ENCODE measurements at regions not wholly inside any gene's neighbourhood (a gene's known extent, or its start where the extent isn't known, plus 50 kb on each side); places are given as distances from the start of the nearest gene placed in this dataset.

DNA sequence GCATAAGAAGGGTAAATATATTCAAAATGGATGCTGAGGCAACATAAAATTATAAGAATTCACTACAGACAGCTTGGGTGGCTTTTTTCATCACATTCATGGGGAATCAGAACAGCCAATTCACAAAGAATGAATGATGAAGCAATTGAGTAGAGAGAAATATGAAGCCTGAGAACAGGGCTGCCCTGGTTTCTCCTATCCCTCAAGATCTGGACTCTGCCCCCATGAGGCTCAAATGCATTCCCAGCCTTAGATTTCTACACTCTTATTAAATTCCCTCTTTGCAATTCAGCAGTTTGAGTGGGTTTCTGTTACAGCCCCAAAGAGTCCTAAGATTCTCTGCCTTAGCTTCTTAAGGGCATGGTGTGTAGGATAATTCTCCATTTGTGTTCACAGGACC lies 172.5 kb downstream of the MAIP1 start:
- H3K27ac ChIP-seq (ENCODE audit: low read length): no peak overlapping the region
- H3K4me3 ChIP-seq (ENCODE audit: low read length): no peak overlapping the region
- H3K9ac ChIP-seq (ENCODE audit: low read depth, low read length): no peak overlapping the region
- H3K4me1 ChIP-seq (ENCODE audit: insufficient read depth, low read length): peaks cover 5% of the 10 kb centered on the region
- H3K36me3 ChIP-seq (ENCODE audit: insufficient read depth, low read depth, low read length): no peaks in the 10 kb centered on the region
- peaks cover 4% of the 10 kb centered on the region; the same call in 1 of the 2 replicates for H3K9me3 ChIP-seq (ENCODE audit: insufficient read depth, low read depth, low read length)
- H3K27me3 ChIP-seq (ENCODE audit: insufficient read depth, low read length): no peaks in the 10 kb centered on the region

DNA sequence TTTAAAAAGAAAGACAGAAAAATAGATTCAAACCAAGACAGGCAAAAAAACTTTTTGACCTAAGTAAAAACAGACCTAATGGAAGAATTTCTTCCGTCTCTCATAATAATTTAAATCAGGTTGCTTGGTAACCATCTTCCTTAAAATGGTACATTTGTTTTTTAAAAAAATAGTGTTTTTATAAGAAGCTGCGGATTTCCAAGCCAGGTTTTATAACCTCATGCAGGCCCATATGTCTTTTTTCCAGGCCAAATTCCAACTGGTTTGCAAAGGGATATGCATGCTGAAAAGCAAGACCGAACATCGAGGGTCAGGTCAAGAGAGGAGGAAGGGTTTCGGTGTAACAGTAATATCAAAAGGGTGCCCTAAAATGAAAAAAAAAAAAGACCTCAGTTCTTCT lies 172.9 kb downstream of the MAIP1 start:
- no peak overlapping the region for H3K9ac ChIP-seq (ENCODE audit: low read depth, low read length)
- H3K4me3 ChIP-seq (ENCODE audit: low read length): no peak overlapping the region
- no peak overlapping the region for H3K27ac ChIP-seq (ENCODE audit: low read length)
- peaks cover 5% of the 10 kb centered on the region for H3K4me1 ChIP-seq (ENCODE audit: insufficient read depth, low read length)
- H3K27me3 ChIP-seq (ENCODE audit: insufficient read depth, low read length): no peaks in the 10 kb centered on the region
- H3K9me3 ChIP-seq (ENCODE audit: insufficient read depth, low read depth, low read length): peaks cover 4% of the 10 kb centered on the region; the same call in 1 of the 2 replicates
- H3K36me3 ChIP-seq (ENCODE audit: insufficient read depth, low read depth, low read length): no peaks in the 10 kb centered on the region

DNA sequence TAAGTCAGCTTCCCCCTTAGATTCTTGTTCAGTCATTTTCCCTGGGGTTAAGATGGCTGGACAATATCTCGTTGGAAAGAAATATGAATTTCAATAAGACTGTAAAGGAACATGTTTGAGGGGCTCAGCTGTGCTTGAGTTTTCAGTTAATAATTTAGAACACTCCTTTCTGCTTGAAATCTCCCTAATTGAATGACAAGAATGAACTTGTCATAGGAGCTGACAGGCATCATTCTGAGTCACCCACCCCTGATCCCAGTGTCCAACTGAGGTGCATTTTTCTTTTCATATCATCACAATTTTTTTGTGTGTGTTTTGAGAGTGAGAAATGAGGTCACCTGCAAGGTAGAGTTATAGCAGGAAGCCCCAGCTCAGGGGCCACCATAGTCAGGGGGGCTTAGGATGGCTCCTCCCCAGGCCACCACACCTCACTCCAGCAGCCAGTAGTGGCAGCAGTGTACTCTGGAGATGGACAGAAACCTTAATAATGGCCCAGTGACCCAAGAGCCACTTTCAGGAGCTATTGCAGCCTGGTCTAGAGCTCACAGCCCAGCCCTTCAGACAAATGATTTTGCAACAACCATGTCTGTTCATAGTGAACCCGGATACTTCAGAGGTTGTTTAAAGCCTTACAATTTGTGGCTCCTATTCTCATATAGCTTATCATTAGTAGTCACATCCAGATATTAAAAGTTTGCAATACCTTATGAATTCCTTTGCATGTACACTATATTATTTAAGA lies 174.5 kb downstream of the MAIP1 start:
- no peak overlapping the region for H3K4me3 ChIP-seq (ENCODE audit: low read length)
- peaks cover 5% of the 10 kb centered on the region for H3K4me1 ChIP-seq (ENCODE audit: insufficient read depth, low read length)
- H3K36me3 ChIP-seq (ENCODE audit: insufficient read depth, low read depth, low read length): peaks cover 2% of the 10 kb centered on the region; the same call in 1 of the 2 replicates
- H3K9ac ChIP-seq (ENCODE audit: low read depth, low read length): no peak overlapping the region
- H3K9me3 ChIP-seq (ENCODE audit: insufficient read depth, low read depth, low read length): peaks cover 8% of the 10 kb centered on the region; the same call in 1 of the 2 replicates
- H3K27ac ChIP-seq (ENCODE audit: low read length): no peak overlapping the region
- no peaks in the 10 kb centered on the region for H3K27me3 ChIP-seq (ENCODE audit: insufficient read depth, low read length)

DNA sequence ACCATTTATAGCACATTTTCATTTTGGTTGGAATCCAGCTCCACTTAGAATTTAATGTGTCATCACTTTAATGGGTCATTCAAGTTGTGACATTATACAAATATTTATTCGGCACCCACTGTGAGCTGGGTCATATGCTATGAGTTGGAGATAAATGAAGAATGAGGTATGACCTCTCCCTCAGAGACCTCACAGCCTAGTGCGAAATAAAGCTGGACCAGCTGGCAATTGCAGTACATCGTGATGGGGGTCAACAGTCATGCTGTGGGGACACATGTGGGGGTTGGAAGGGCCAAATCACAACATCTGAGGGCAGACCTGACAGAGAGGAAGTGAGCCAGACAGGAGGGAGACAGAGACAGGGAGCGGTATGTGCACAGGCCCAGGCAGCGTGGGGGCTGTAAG lies 175.4 kb downstream of the MAIP1 start:
- Histone ChIP-seq H3K9ac (ENCODE audit: low read depth, low read length) (no peak overlapping the region), H3K27ac (ENCODE audit: low read length) (no peak overlapping the region), H3K36me3 (ENCODE audit: insufficient read depth, low read depth, low read length) (peaks cover 8% of the 10 kb centered on the region; the same call in 1 of the 2 replicates), H3K9me3 (ENCODE audit: insufficient read depth, low read depth, low read length) (peaks cover 15% of the 10 kb centered on the region; the same call in 1 of the 2 replicates), H3K4me1 (ENCODE audit: insufficient read depth, low read length) (peaks cover 5% of the 10 kb centered on the region), H3K27me3 (ENCODE audit: insufficient read depth, low read length) (no peaks in the 10 kb centered on the region), H3K4me3 (ENCODE audit: low read length) (no peak overlapping the region)

DNA sequence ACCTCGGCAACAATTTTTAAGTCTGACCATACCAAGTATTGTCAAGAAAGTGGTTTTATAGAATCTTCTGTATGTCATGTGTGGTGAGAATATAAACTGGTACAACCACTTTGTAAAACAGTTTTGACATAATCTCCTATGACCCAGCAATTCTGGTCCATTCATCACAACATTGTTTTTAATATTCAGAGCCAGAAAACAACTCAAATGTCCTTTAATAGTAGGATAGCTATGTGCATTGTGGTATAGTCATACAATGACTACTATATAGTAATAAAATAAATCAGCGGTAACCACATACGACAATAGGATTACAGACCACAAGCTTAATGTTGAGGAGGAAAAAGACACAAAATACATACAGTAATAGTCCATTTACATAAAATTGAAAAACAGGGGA lies 175.2 kb upstream of the SPATS2L start:
- Histone ChIP-seq H3K36me3 (ENCODE audit: insufficient read depth, low read depth, low read length) (peaks cover 8% of the 10 kb centered on the region; the same call in 1 of the 2 replicates), H3K27ac (ENCODE audit: low read length) (no peak overlapping the region), H3K9ac (ENCODE audit: low read depth, low read length) (no peak overlapping the region), H3K9me3 (ENCODE audit: insufficient read depth, low read depth, low read length) (peaks cover 15% of the 10 kb centered on the region; the same call in 1 of the 2 replicates), H3K27me3 (ENCODE audit: insufficient read depth, low read length) (no peaks in the 10 kb centered on the region), H3K4me3 (ENCODE audit: low read length) (no peak overlapping the region), H3K4me1 (ENCODE audit: insufficient read depth, low read length) (peaks cover 7% of the 10 kb centered on the region; the same call in 1 of the 2 replicates)

DNA sequence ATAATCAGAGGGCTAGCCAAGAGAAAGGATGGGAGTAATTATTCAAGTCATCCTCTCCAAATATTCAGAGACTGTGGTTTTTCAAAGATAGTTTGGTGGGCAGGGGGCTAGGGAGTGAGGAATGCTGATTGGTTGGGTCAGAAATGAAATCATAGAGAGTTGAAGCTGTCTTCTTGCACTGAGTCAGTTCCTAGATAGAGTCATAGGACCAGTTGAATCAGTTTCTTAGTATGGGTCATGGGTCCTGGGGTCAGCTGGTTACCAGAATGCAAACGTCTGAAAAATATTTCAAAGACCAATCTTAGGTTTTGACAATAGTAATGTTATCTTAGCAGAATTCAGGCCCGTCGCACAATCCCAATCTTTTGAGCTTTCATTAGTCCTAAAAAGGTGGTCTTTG lies 171.4 kb upstream of the SPATS2L start:
- Histone ChIP-seq H3K27ac (ENCODE audit: low read length) (no peak overlapping the region), H3K27me3 (ENCODE audit: insufficient read depth, low read length) (no peaks in the 10 kb centered on the region), H3K4me1 (ENCODE audit: insufficient read depth, low read length) (peaks cover 22% of the 10 kb centered on the region), H3K9me3 (ENCODE audit: insufficient read depth, low read depth, low read length) (peaks cover 15% of the 10 kb centered on the region; the same call in 1 of the 2 replicates), H3K36me3 (ENCODE audit: insufficient read depth, low read depth, low read length) (peaks cover 8% of the 10 kb centered on the region; the same call in 1 of the 2 replicates), H3K4me3 (ENCODE audit: low read length) (no peak overlapping the region), H3K9ac (ENCODE audit: low read depth, low read length) (no peak overlapping the region)

DNA sequence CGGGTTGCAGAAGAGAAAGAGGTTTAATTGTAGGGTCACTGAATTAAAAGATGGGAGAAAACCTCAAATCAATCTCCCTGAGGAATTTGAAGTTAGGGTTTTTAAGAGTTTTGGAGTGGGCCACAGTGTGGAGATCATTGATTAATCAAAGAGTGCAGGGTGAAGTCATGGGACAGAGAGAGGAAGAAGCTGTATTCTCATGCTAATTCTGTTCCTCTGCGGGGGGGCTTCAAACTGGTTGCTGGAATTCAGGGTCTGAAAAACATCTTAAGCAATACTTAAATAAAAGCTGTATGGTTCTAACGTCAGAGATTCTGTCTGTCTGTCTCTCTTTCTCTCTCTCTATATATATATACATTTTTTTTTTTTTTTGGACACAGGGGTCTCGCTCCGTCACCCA lies 169.8 kb upstream of the SPATS2L start:
- Histone ChIP-seq H3K9ac (ENCODE audit: low read depth, low read length) (peak overlapping the region; percentile 68; the same call in 1 of the 2 replicates), H3K27ac (ENCODE audit: low read length) (peak overlapping the region; percentile 89), H3K36me3 (ENCODE audit: insufficient read depth, low read depth, low read length) (peaks cover 8% of the 10 kb centered on the region; the same call in 1 of the 2 replicates), H3K4me1 (ENCODE audit: insufficient read depth, low read length) (peaks cover 22% of the 10 kb centered on the region), H3K4me3 (ENCODE audit: low read length) (peak overlapping the region; percentile 44; the same call in 1 of the 2 replicates), H3K27me3 (ENCODE audit: insufficient read depth, low read length) (no peaks in the 10 kb centered on the region), H3K9me3 (ENCODE audit: insufficient read depth, low read depth, low read length) (peaks cover 15% of the 10 kb centered on the region; the same call in 1 of the 2 replicates)

DNA sequence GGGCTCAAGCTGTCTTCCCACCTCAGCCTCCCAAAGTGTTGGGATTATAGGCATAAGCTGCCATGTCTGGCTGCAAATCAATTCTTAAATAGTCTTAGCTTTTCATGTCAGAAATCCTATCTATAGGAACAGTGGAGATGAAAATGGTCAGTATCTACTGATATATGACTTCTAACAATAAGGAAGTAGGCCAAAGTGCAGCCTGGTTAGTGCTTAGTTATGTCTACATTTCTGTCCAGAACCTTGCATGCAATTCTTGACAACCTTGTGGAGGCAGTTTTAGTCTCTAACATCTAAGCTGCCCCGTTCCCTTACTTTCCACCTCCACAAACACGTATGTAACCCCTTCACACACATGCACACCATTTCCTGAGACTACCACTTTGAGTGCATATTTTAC lies 169.2 kb upstream of the SPATS2L start:
- Histone ChIP-seq H3K4me3 (ENCODE audit: low read length) (no peak overlapping the region), H3K9ac (ENCODE audit: low read depth, low read length) (no peak overlapping the region)

DNA sequence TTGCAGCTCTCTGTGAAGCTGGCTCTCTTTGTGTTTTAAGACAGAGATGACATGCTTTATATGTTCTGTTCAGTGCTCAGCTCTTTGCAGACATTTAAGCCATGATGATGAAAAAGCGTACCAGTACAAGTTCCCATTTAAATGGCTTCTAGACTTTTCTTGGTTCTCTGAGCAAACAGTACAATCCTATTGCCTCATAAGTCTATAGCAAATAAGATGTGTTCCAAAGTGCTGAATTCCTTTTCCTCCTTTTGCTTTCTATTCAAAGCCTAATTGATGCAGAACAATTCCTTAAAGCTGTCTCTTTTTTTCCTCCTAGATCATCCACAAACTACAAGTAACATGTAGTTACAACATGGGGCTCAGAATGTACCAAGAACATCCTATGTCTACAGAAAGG lies 168.8 kb upstream of the SPATS2L start:
- Histone ChIP-seq H3K9me3 (ENCODE audit: insufficient read depth, low read depth, low read length) (peaks cover 15% of the 10 kb centered on the region; the same call in 1 of the 2 replicates), H3K4me3 (ENCODE audit: low read length) (no peak overlapping the region), H3K27ac (ENCODE audit: low read length) (no peak overlapping the region), H3K9ac (ENCODE audit: low read depth, low read length) (no peak overlapping the region), H3K36me3 (ENCODE audit: insufficient read depth, low read depth, low read length) (peaks cover 8% of the 10 kb centered on the region; the same call in 1 of the 2 replicates), H3K4me1 (ENCODE audit: insufficient read depth, low read length) (peaks cover 22% of the 10 kb centered on the region), H3K27me3 (ENCODE audit: insufficient read depth, low read length) (no peaks in the 10 kb centered on the region)

More for the DNA sequence above, 169.2 kb upstream of the SPATS2L start:
- Histone ChIP-seq H3K4me1 (ENCODE audit: insufficient read depth, low read length) (peaks cover 22% of the 10 kb centered on the region), H3K36me3 (ENCODE audit: insufficient read depth, low read depth, low read length) (peaks cover 8% of the 10 kb centered on the region; the same call in 1 of the 2 replicates), H3K9me3 (ENCODE audit: insufficient read depth, low read depth, low read length) (peaks cover 15% of the 10 kb centered on the region; the same call in 1 of the 2 replicates), H3K27me3 (ENCODE audit: insufficient read depth, low read length) (no peaks in the 10 kb centered on the region), H3K27ac (ENCODE audit: low read length) (no peak overlapping the region)

DNA sequence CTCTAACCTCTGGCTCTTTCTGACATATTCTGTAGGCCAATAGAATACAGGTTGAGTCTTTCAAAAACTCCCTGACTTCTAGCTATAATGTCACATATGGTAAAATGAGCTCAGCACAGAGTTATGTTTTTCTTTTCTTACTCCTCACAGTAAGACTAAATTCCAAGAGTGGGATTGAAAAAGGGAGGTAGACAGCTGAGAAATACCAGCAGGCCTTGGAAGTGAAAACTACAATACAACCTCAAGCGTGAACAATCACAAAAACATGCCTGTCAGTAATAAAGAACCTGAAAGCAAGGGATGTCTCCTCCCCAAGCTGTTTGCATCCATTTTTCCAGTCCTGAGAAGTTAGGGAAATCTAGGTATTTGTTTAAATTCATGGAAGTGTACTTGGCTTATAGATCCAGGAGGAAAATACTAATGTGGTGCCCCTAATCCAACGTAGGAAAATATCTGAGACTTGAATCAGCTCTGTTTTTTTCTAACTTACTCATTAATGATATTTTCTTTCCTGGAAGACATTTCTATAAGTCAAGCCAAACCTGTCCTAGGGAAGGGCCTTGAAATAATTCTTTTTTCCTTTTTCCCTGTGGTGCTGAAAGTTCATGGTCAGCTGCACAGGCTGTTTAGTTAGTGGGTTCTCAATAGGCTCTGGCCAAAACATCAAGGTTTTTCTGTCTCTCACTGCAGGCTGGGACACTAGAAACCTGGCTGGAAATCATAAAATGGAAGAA lies 167.9 kb upstream of the SPATS2L start:
- peaks cover 22% of the 10 kb centered on the region for H3K4me1 ChIP-seq (ENCODE audit: insufficient read depth, low read length)
- no peaks in the 10 kb centered on the region for H3K27me3 ChIP-seq (ENCODE audit: insufficient read depth, low read length)
- peaks cover 15% of the 10 kb centered on the region for H3K9me3 ChIP-seq (ENCODE audit: insufficient read depth, low read depth, low read length)
- no peak overlapping the region for H3K4me3 ChIP-seq (ENCODE audit: low read length)
- no peak overlapping the region for H3K27ac ChIP-seq (ENCODE audit: low read length)
- H3K36me3 ChIP-seq (ENCODE audit: insufficient read depth, low read depth, low read length): peaks cover 8% of the 10 kb centered on the region; the same call in 1 of the 2 replicates
- H3K9ac ChIP-seq (ENCODE audit: low read depth, low read length): no peak overlapping the region

DNA sequence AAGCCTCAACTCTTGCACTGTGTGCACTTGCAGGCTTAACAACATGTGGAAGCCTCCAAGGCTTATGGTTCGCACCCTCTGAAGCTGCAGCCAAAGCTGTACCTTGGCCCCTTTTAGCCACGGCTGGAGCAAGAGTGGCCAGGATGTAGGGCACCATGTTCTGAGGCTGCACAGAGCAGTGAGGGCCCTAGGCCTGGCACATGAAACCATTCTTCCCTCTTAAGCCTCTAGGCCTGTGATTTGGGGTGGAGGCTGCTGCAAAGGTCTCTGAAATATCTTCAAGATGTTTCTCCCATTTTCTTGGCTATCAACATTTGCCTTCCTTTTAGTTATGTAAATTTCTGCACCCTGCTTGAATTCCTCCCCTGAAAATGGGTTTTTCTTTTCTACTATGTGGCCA lies 161.9 kb upstream of the SPATS2L start:
- Histone ChIP-seq H3K9me3 (ENCODE audit: insufficient read depth, low read depth, low read length) (peaks cover 23% of the 10 kb centered on the region), H3K27ac (ENCODE audit: low read length) (no peak overlapping the region), H3K9ac (ENCODE audit: low read depth, low read length) (no peak overlapping the region), H3K4me1 (ENCODE audit: insufficient read depth, low read length) (no peaks in the 10 kb centered on the region; the same call in 1 of the 2 replicates), H3K36me3 (ENCODE audit: insufficient read depth, low read depth, low read length) (no peaks in the 10 kb centered on the region), H3K4me3 (ENCODE audit: low read length) (no peak overlapping the region), H3K27me3 (ENCODE audit: insufficient read depth, low read length) (no peaks in the 10 kb centered on the region)

Measured in iPS-20b (cell line).